ENCODE measurements at regions not wholly inside any gene's neighbourhood (a gene's known extent, or its start where the extent isn't known, plus 50 kb on each side); places are given as distances from the start of the nearest gene placed in this dataset.
A peak's percentile ranks its signal among the peaks of the same experiment; 100 is the strongest.
"Not testable (repeated sequence)": the region's sequence is repeated elsewhere in the genome, so short reads cannot be mapped to it uniquely, and the experiment has no call there.

- DNase-seq (ENCODE audit: low read depth): no peak
Measured at GRCh38 chr1:117754061-117754969, 148.5 kb downstream of the TENT5C start.

- no peak for DNase-seq (ENCODE audit: low read depth)
Measured at GRCh38 chr1:117757668-117758067, 151.8 kb downstream of the TENT5C start.

- DNase-seq (ENCODE audit: low read depth): peak; percentile 37
Measured at GRCh38 chr1:117758444-117759316, 152.8 kb downstream of the TENT5C start.

GRCh38 chr1:117759535-117759934, 153.7 kb downstream of the TENT5C start:
- no peak for DNase-seq (ENCODE audit: low read depth)

GRCh38 chr1:117760069-117760468, 154.2 kb downstream of the TENT5C start:
- no peak for DNase-seq (ENCODE audit: low read depth)

- no peak for DNase-seq (ENCODE audit: low read depth)
Measured at GRCh38 chr1:117760485-117760884, 154.6 kb downstream of the TENT5C start.

- not testable (repeated sequence) for DNase-seq (ENCODE audit: low read depth)
Measured at GRCh38 chr1:117767756-117768155, 161.7 kb downstream of the GDAP2 start.

- DNase-seq (ENCODE audit: low read depth): no peak
Measured at GRCh38 chr1:117770981-117771531, 158.4 kb downstream of the GDAP2 start.

- DNase-seq (ENCODE audit: low read depth): no peak
Measured at GRCh38 chr1:117779364-117779763, 150.1 kb downstream of the GDAP2 start.

GRCh38 chr1:117780687-117781475, 148.5 kb downstream of the GDAP2 start:
- DNase-seq (ENCODE audit: low read depth): no peak

- no peak for DNase-seq (ENCODE audit: low read depth)
Measured at GRCh38 chr1:117782056-117782455, 147.4 kb downstream of the GDAP2 start.

- DNase-seq (ENCODE audit: low read depth): no peak
Measured at GRCh38 chr1:117783606-117784396, 145.6 kb downstream of the GDAP2 start.

- no peak for DNase-seq (ENCODE audit: low read depth)
Measured at GRCh38 chr1:117788014-117788413, 141.4 kb downstream of the GDAP2 start.

- no peak for DNase-seq (ENCODE audit: low read depth)
Measured at GRCh38 chr1:117793413-117793812, 136.0 kb downstream of the GDAP2 start.

GRCh38 chr1:117794073-117794472, 135.3 kb downstream of the GDAP2 start:
- no peak for DNase-seq (ENCODE audit: low read depth)

GRCh38 chr1:117795190-117795589, 134.2 kb downstream of the GDAP2 start:
- no peak for DNase-seq (ENCODE audit: low read depth)

- DNase-seq (ENCODE audit: low read depth): no peak
Measured at GRCh38 chr1:117795792-117796191, 133.6 kb downstream of the GDAP2 start.

- DNase-seq (ENCODE audit: low read depth): no peak
Measured at GRCh38 chr1:117796226-117796625, 133.2 kb downstream of the GDAP2 start.

GRCh38 chr1:117798550-117798949, 130.9 kb downstream of the GDAP2 start:
- DNase-seq (ENCODE audit: low read depth): no peak

- no peak for DNase-seq (ENCODE audit: low read depth)
Measured at GRCh38 chr1:117802531-117803257, 126.7 kb downstream of the GDAP2 start.
